H9 (cell line): ENCODE measurements at regions not wholly inside any gene's neighbourhood (a gene's known extent, or its start where the extent isn't known, plus 50 kb on each side); places are given as distances from the start of the nearest gene placed in this dataset.

Experiments used
- DNase-seq: peaks from one replicate; pipeline ENCODE4 v3.0.0-alpha.2; 2017
- H2AFZ ChIP-seq: one replicate; pipeline ENCODE4 v1.6.1; 2013; ENCODE audit warnings: mild to moderate bottlenecking, low read length, control low read depth, moderate library complexity
- H2AK5ac ChIP-seq: 2 replicates; pipeline ENCODE4 v1.6.1; 2013; ENCODE audit warnings: low read length, control low read depth, mixed read lengths; ENCODE audit not compliant: insufficient read length
- H2BK120ac ChIP-seq: one replicate; pipeline ENCODE4 v1.6.1; 2013; ENCODE audit warnings: low read depth, mild to moderate bottlenecking, low read length, control low read depth, inconsistent platforms; ENCODE audit not compliant: poor library complexity, severe bottlenecking
- H2BK12ac ChIP-seq: 2 replicates; pipeline ENCODE4 v1.6.1; 2013; ENCODE audit warnings: low read length, control low read depth, mixed read lengths, low read depth; ENCODE audit not compliant: insufficient read length
- H2BK15ac ChIP-seq: 2 replicates; pipeline ENCODE4 v1.6.1; 2013; ENCODE audit warnings: low read depth, low read length, control low read depth
- H2BK20ac ChIP-seq: one replicate; pipeline ENCODE4 v1.6.1; 2013; ENCODE audit warnings: low read depth, mild to moderate bottlenecking, low read length, control low read depth, inconsistent platforms; ENCODE audit not compliant: poor library complexity, severe bottlenecking
- H2BK5ac ChIP-seq: 2 replicates; pipeline ENCODE4 v1.6.1; 2013; ENCODE audit warnings: low read length, control low read depth, mixed read lengths; ENCODE audit not compliant: insufficient read length
- H3K14ac ChIP-seq: 2 replicates; pipeline ENCODE4 v1.6.1; 2013; ENCODE audit warnings: low read length, control low read depth; ENCODE audit not compliant: insufficient read depth
- H3K18ac ChIP-seq: 2 replicates; pipeline ENCODE4 v1.6.1; 2013; ENCODE audit warnings: low read depth, mild to moderate bottlenecking, mixed read lengths, low read length, control low read depth; ENCODE audit not compliant: insufficient read length
- H3K23ac ChIP-seq: 2 replicates; pipeline ENCODE4 v1.6.1; 2013; ENCODE audit warnings: low read length, control low read depth, mixed read lengths, low read depth; ENCODE audit not compliant: insufficient read length
- H3K23me2 ChIP-seq: 2 replicates; pipeline ENCODE4 v1.6.1; 2013; ENCODE audit warnings: low read depth, mild to moderate bottlenecking, mixed read lengths, low read length, control low read depth; ENCODE audit not compliant: insufficient read length, poor library complexity, severe bottlenecking
- H3K27ac ChIP-seq: 2 replicates; pipeline ENCODE4 v1.5.1; 2013; ENCODE audit warnings: low read length, control low read depth, mixed read lengths, low read depth; ENCODE audit not compliant: insufficient read length
- H3K27me3 ChIP-seq: 2 replicates; pipeline ENCODE4 v1.6.1; 2013; ENCODE audit warnings: low read length, control low read depth, inconsistent platforms; ENCODE audit not compliant: insufficient read depth
- H3K4ac ChIP-seq: 2 replicates; pipeline ENCODE4 v1.6.1; 2013; ENCODE audit warnings: low read depth, mild to moderate bottlenecking, control low read depth, inconsistent platforms, low read length, moderate library complexity
- H3K4me1 ChIP-seq: 2 replicates; pipeline ENCODE4 v1.6.1; 2013; ENCODE audit warnings: low read length, control low read depth, inconsistent platforms; ENCODE audit not compliant: insufficient read depth
- H3K4me2 ChIP-seq: 2 replicates; pipeline ENCODE4 v1.6.1; 2013; ENCODE audit warnings: low read length, control low read depth, mixed read lengths; ENCODE audit not compliant: insufficient read length, insufficient read depth
- H3K56ac ChIP-seq: 2 replicates; pipeline ENCODE4 v1.6.1; 2013; ENCODE audit warnings: low read depth, mild to moderate bottlenecking, mixed read lengths, low read length, control low read depth; ENCODE audit not compliant: insufficient read length
- H3K79me1 ChIP-seq: 2 replicates; pipeline ENCODE4 v1.6.1; 2013; ENCODE audit warnings: low read depth, mild to moderate bottlenecking, moderate library complexity, low read length, control low read depth, inconsistent platforms; ENCODE audit not compliant: insufficient read depth, poor library complexity, severe bottlenecking
- H3K79me2 ChIP-seq: 2 replicates; pipeline ENCODE4 v1.6.1; 2013; ENCODE audit warnings: low read length, control low read depth, inconsistent platforms; ENCODE audit not compliant: insufficient read depth
- H3K9ac ChIP-seq: 2 replicates; pipeline ENCODE4 v1.6.1; 2013; ENCODE audit warnings: low read length, control low read depth, mixed read lengths; ENCODE audit not compliant: insufficient read length; ENCODE audit errors: extremely low read depth
- H3K9me3 ChIP-seq: one replicate; pipeline ENCODE4 v1.6.1; 2013; ENCODE audit warnings: low read depth, low read length, inconsistent platforms; ENCODE audit not compliant: control insufficient read depth
- H3T11ph ChIP-seq: one replicate; pipeline ENCODE4 v1.6.1; 2013; ENCODE audit warnings: mild to moderate bottlenecking, low read length, control low read depth, inconsistent platforms
- H4K20me1 ChIP-seq: one replicate; pipeline ENCODE4 v1.6.1; 2013; ENCODE audit not compliant: control insufficient read depth, insufficient read length, insufficient read depth
- H4K5ac ChIP-seq: 2 replicates; pipeline ENCODE4 v1.6.1; 2013; ENCODE audit warnings: low read depth, mild to moderate bottlenecking, mixed read lengths, low read length, control low read depth; ENCODE audit not compliant: insufficient read length
- H4K8ac ChIP-seq: replicated peaks from 2 replicates; pipeline ENCODE4 v1.6.1; 2013; ENCODE audit warnings: low read length, control low read depth, mixed read lengths, low read depth; ENCODE audit not compliant: insufficient read length
- H4K91ac ChIP-seq: 2 replicates; pipeline ENCODE4 v1.6.1; 2013; ENCODE audit warnings: low read depth, mild to moderate bottlenecking, moderate library complexity, mixed read lengths, low read length, control low read depth; ENCODE audit not compliant: insufficient read length
- H3K27ac Mint-ChIP-seq, 3 experiments: 2 replicates in 2 of 3; 3 replicates in 1 of 3; pipeline ENCODE4 v1.8.0; 2020 to 2021; ENCODE audit warnings: mixed read lengths in 3 of 3, mild to moderate bottlenecking in 1 of 3, moderate library complexity in 1 of 3
- H3K27me3 Mint-ChIP-seq: 2 replicates; pipeline ENCODE4 v1.8.0; 2021; ENCODE audit warnings: low read depth, mild to moderate bottlenecking, moderate library complexity, mixed read lengths
- H3K36me3 Mint-ChIP-seq, 3 experiments: 2 replicates in 2 of 3; 3 replicates in 1 of 3; pipeline ENCODE4 v1.8.0; 2020 to 2021; ENCODE audit warnings: low read depth in 3 of 3, mixed read lengths in 3 of 3; ENCODE audit not compliant: insufficient read depth in 1 of 3
- H3K4me1 Mint-ChIP-seq, 2 experiments: 2 replicates each; pipeline ENCODE4 v1.8.0; 2020; ENCODE audit warnings: mixed read lengths in 2 of 2
- H3K4me3 Mint-ChIP-seq, 2 experiments: 2 replicates in 1 of 2; 3 replicates in 1 of 2; pipeline ENCODE4 v1.8.0; 2020 to 2021; ENCODE audit warnings: mild to moderate bottlenecking in 2 of 2, mixed read lengths in 2 of 2, moderate library complexity in 1 of 2
- H3K9me3 Mint-ChIP-seq, 2 experiments: 2 replicates in 1 of 2; 3 replicates in 1 of 2; pipeline ENCODE4 v1.8.0; 2020; ENCODE audit warnings: mild to moderate bottlenecking in 2 of 2, mixed read lengths in 2 of 2, moderate library complexity in 1 of 2
- WGBS: extraction: QIAGEN DNeasy Blood & Tissue Kit; methylation state at CpG from one replicate; pipeline ENCODE4 v1.1.7; 2013; ENCODE audit warnings: missing lambda C conversion rate, low lambda C conversion rate, mixed read lengths; ENCODE audit not compliant: insufficient read length; ENCODE audit errors: extremely low coverage; 5-methylcytosine and 5-hydroxymethylcytosine counted together
- TF ChIP-seq, protein P1 (sequence below): fragments of 200-600 bp; sonication (generic); conservative IDR thresholded peaks from 3 replicates; pipeline ENCODE4 v1.8.0; 2021; ENCODE audit warnings: antibody characterized with exemption, mild to moderate bottlenecking

DNA sequence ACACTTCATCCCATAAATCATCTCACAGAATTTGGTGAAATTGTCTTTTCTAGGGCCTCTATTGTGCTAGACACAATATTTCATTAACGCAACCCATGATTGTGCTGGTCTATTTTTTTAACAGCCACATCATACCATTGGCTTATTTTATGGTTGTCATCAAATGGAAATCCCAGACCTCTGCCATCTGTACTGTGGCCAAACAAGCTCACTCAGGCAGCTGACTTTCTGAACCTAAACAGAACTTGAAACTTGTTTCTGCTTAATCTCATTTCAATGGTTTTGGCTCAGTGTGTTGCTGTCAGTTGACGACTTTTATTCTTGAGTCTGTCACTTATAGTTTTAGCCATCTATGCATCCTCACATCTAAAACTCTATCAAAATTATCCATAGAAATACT, 111.8 kb downstream of the HAO1 start:
- H2BK12ac ChIP-seq = no peak overlapping the region
- H3K4me1 ChIP-seq = no peaks in the 10 kb centered on the region
- no CpG with 5 or more reads among the region's 2 CpGs for WGBS
- no peak overlapping the region for H3K4me2 ChIP-seq
- no peak overlapping the region for H3K4ac ChIP-seq
- Mint-ChIP-seq H3K9me3 (peaks cover 4 to 6% of the 10 kb centered on the region in 2 experiments; a peak in 3 of 5 replicates), H3K4me1 (no peaks in the 10 kb centered on the region), H3K36me3 (peaks cover 0 to 3% (median 2%) of the 10 kb centered on the region in 3 experiments; a peak in 2 of 7 replicates), H3K4me3 (no peak overlapping the region), H3K27ac (no peak overlapping the region), H3K27me3 (no peaks in the 10 kb centered on the region)
- no peak overlapping the region for H4K8ac ChIP-seq
- no peaks in the 10 kb centered on the region for H3K79me2 ChIP-seq
- H3K27ac ChIP-seq = no peak overlapping the region
- no peak overlapping the region for H2BK5ac ChIP-seq
- no peak overlapping the region for H2AK5ac ChIP-seq
- TF ChIP-seq, protein P1, sequence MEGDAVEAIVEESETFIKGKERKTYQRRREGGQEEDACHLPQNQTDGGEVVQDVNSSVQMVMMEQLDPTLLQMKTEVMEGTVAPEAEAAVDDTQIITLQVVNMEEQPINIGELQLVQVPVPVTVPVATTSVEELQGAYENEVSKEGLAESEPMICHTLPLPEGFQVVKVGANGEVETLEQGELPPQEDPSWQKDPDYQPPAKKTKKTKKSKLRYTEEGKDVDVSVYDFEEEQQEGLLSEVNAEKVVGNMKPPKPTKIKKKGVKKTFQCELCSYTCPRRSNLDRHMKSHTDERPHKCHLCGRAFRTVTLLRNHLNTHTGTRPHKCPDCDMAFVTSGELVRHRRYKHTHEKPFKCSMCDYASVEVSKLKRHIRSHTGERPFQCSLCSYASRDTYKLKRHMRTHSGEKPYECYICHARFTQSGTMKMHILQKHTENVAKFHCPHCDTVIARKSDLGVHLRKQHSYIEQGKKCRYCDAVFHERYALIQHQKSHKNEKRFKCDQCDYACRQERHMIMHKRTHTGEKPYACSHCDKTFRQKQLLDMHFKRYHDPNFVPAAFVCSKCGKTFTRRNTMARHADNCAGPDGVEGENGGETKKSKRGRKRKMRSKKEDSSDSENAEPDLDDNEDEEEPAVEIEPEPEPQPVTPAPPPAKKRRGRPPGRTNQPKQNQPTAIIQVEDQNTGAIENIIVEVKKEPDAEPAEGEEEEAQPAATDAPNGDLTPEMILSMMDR = no peak
- H3K23me2 ChIP-seq = no peaks in the 10 kb centered on the region
- H2BK15ac ChIP-seq = no peak overlapping the region
- H3K23ac ChIP-seq = no peak overlapping the region
- H3K56ac ChIP-seq = no peak overlapping the region
- no peak overlapping the region for H3K18ac ChIP-seq
- DNase-seq = no peak
- H3K27me3 ChIP-seq = no peaks in the 10 kb centered on the region
- no peak overlapping the region for H4K91ac ChIP-seq
- H4K20me1 ChIP-seq = no peaks in the 10 kb centered on the region
- H2BK120ac ChIP-seq = no peak overlapping the region
- H3T11ph ChIP-seq = no peak overlapping the region
- no peak overlapping the region for H3K14ac ChIP-seq
- H2BK20ac ChIP-seq = no peak overlapping the region
- H4K5ac ChIP-seq = no peak overlapping the region
- H3K79me1 ChIP-seq = no peaks in the 10 kb centered on the region
- H3K9ac ChIP-seq = no peak overlapping the region
- H3K9me3 ChIP-seq = no peaks in the 10 kb centered on the region
- H2AFZ ChIP-seq = no peak overlapping the region
